A673 (cell line): ENCODE measurements at regions not wholly inside any gene's neighbourhood (a gene's known extent, or its start where the extent isn't known, plus 50 kb on each side); places are given as distances from the start of the nearest gene placed in this dataset.
A peak's percentile ranks its signal among the peaks of the same experiment; 100 is the strongest.

Source experiments
- BruUV-seq: library from RNA; stranded (reverse); fragments of 400-500 nt; replicated peaks from 2 replicates; lab custom pipeline; 2021; lab: Mats Ljungman, UMichigan
- CTCF ChIA-PET: fragments of 300-600 bp; sonication (Branson Sonifier 250); formaldehyde crosslinking; loops from one replicate; lab custom pipeline; 2022; ENCODE audit warnings: antibody characterized with exemption; lab: Charles Lee
- POLR2A ChIA-PET: fragments of 300-600 bp; sonication (Branson Sonifier 250); formaldehyde crosslinking; loops from one replicate; lab custom pipeline; 2022; ENCODE audit warnings: antibody characterized with exemption; ENCODE audit not compliant: low non-redundant PET; lab: Charles Lee
- DNase-seq: peaks from one replicate; pipeline ENCODE4 v3.0.0-alpha.2; 2015; ENCODE audit warnings: low spot score
- H3K27ac ChIP-seq: fragments of 200-600 bp; sonication (generic); 2 replicates; pipeline ENCODE4 v1.5.1; 2016; ENCODE audit warnings: mixed run types, low read depth, mild to moderate bottlenecking, mixed read lengths, antibody characterized with exemption, low read length; ENCODE audit not compliant: poor library complexity, severe bottlenecking
- H3K27me3 ChIP-seq: fragments of 200-600 bp; sonication (generic); replicated peaks from 2 replicates; pipeline ENCODE4 v1.6.1; 2017; ENCODE audit warnings: mixed run types, low read depth, mild to moderate bottlenecking, mixed read lengths, antibody characterized with exemption, low read length; ENCODE audit not compliant: insufficient read depth, poor library complexity
- H3K36me3 ChIP-seq: fragments of 200-600 bp; sonication (generic); 2 replicates; pipeline ENCODE4 v1.6.1; 2016; ENCODE audit warnings: mixed run types, mild to moderate bottlenecking, mixed read lengths, antibody characterized with exemption, low read length; ENCODE audit not compliant: insufficient read depth, poor library complexity, severe bottlenecking
- H3K4me1 ChIP-seq: fragments of 200-600 bp; sonication (generic); 2 replicates; pipeline ENCODE4 v1.6.1; 2017; ENCODE audit warnings: mixed run types, mild to moderate bottlenecking, mixed read lengths, antibody characterized with exemption, low read length; ENCODE audit not compliant: insufficient read depth, poor library complexity, severe bottlenecking
- H3K4me3 ChIP-seq: fragments of 200-600 bp; sonication (generic); 2 replicates; pipeline ENCODE4 v1.5.1; 2016; ENCODE audit warnings: low read depth, mixed run types, mild to moderate bottlenecking, mixed read lengths, low read length; ENCODE audit not compliant: poor library complexity, severe bottlenecking
- H3K9me3 ChIP-seq: fragments of 200-600 bp; sonication (generic); 2 replicates; pipeline ENCODE4 v1.6.1; 2016; ENCODE audit warnings: mixed run types, low read depth, mild to moderate bottlenecking, mixed read lengths, antibody characterized with exemption, low read length; ENCODE audit not compliant: poor library complexity, severe bottlenecking
- CTCF ChIP-seq: fragments of 300-800, 200-600 bp; sonication (generic); conservative IDR thresholded peaks from 2 replicates; pipeline ENCODE4 v1.5.1; 2017; ENCODE audit warnings: low read depth, mild to moderate bottlenecking, antibody characterized with exemption, low read length, moderate library complexity, mixed read lengths
- EZH2 ChIP-seq: fragments of 200-600 bp; sonication (generic); IDR thresholded peaks from 2 replicates; pipeline ENCODE4 v1.6.1; 2017; ENCODE audit warnings: borderline replicate concordance, low read depth, mild to moderate bottlenecking, mixed read lengths, antibody characterized with exemption, low read length; ENCODE audit not compliant: poor library complexity, severe bottlenecking
- intact Hi-C: fragments of 100-400 bp; cut with micrococcal nuclease; formaldehyde crosslinking; loops from one replicate; pipeline ENCODE4 v1.10.0; 2022; ENCODE audit not compliant: unreplicated experiment

- intact Hi-C loops: loop anchor here (1.0 to 2.0 kb wide), 4 partner anchors 121 to 560 kb away; no protein-coding TSS in a partner anchor
- Histone ChIP-seq H3K27me3 (no peaks in the 10 kb centered on the region), H3K27ac (no peak overlapping the region), H3K36me3 (no peaks in the 10 kb centered on the region), H3K4me1 (peaks cover 4% of the 10 kb centered on the region), H3K9me3 (no peaks in the 10 kb centered on the region), H3K4me3 (no peak overlapping the region)
- TF ChIP-seq EZH2 (no peak), CTCF (peak; percentile 84)
- peak; percentile 74 for DNase-seq
- ChIA-PET POLR2A (no interaction called here), CTCF (interaction anchor here (0.7 kb wide), 1 partner anchor 369 kb away, joined by 3 read pairs; no protein-coding TSS in a partner anchor)
- BruUV-seq: no TSS peak
Measured at GRCh38 chr7:82605247-82605864, 161.8 kb upstream of the CACNA2D1 start.

GRCh38 chr7:82602066-82602465 lies 158.5 kb upstream of the CACNA2D1 start:
- no peaks in the 10 kb centered on the region for H3K9me3 ChIP-seq
- BruUV-seq: no TSS peak
- intact Hi-C loops: loop anchor here (5.0 kb wide), 2 partner anchors 430 to 1105 kb away; no protein-coding TSS in a partner anchor
- no peak for DNase-seq
- POLR2A ChIA-PET: no interaction called here
- no peak overlapping the region for H3K4me3 ChIP-seq
- peaks cover 17% of the 10 kb centered on the region for H3K4me1 ChIP-seq
- no peak overlapping the region for H3K27ac ChIP-seq
- TF ChIP-seq EZH2 (no peak), CTCF (no peak)
- no peaks in the 10 kb centered on the region for H3K36me3 ChIP-seq
- CTCF ChIA-PET: no interaction called here
- no peaks in the 10 kb centered on the region for H3K27me3 ChIP-seq

GRCh38 chr7:82600531-82600930 lies 157.0 kb upstream of the CACNA2D1 start:
- no peaks in the 10 kb centered on the region for H3K36me3 ChIP-seq

More at GRCh38 chr7:82600531-82600930, 157.0 kb upstream of the CACNA2D1 start:
- no peaks in the 10 kb centered on the region for H3K27me3 ChIP-seq
- peaks cover 23% of the 10 kb centered on the region for H3K4me1 ChIP-seq
- intact Hi-C loops: loop anchor here (2.0 to 5.0 kb wide), 3 partner anchors 428 to 1103 kb away; no protein-coding TSS in a partner anchor
- TF ChIP-seq CTCF (peak; percentile 27; the same call in 1 of the 2 replicates), EZH2 (no peak)
- POLR2A ChIA-PET: no interaction called here
- DNase-seq: peak; percentile 39
- no peak overlapping the region for H3K4me3 ChIP-seq
- no TSS peak for BruUV-seq
- H3K9me3 ChIP-seq: no peaks in the 10 kb centered on the region
- no peak overlapping the region for H3K27ac ChIP-seq
- CTCF ChIA-PET: interaction anchor here (1.4 kb wide), 1 partner anchor 29 kb away, joined by 3 read pairs; no protein-coding TSS in a partner anchor
